ENCODE measurements at regions not wholly inside any gene's neighbourhood (a gene's known extent, or its start where the extent isn't known, plus 50 kb on each side); places are given as distances from the start of the nearest gene placed in this dataset.

DNA sequence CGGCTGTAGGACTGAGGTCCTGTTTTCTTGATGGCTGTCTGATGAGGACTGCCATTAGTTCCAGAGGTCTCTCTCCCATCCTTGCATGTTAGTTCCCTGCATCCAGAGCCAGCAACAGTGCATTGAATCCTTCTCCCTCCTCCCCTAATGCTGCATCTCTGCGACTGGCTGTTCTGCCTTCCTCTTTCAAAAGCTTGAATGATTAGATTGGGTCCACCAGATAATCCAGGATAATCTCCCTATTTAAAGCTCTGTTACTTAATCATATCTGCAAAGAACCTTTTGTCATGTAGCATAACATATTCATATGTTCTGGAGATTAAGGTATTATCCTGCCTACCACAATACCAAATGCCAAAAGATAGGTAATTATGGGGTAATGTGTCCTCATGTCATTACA, 377.5 kb downstream of the GPATCH2 start:
- Mint-ChIP-seq H3K4me3 (ENCODE audit: unreplicated experiment) (no peak overlapping the region), H3K27me3 (ENCODE audit: unreplicated experiment) (no peaks in the 10 kb centered on the region), H3K9me3 (ENCODE audit: unreplicated experiment) (no peaks in the 10 kb centered on the region), H3K36me3 (ENCODE audit: unreplicated experiment) (no peaks in the 10 kb centered on the region), H3K4me1 (ENCODE audit: low read depth, unreplicated experiment) (no peaks in the 10 kb centered on the region), H3K27ac (ENCODE audit: unreplicated experiment) (no peak overlapping the region)
- TF ChIP-seq, protein P1, sequence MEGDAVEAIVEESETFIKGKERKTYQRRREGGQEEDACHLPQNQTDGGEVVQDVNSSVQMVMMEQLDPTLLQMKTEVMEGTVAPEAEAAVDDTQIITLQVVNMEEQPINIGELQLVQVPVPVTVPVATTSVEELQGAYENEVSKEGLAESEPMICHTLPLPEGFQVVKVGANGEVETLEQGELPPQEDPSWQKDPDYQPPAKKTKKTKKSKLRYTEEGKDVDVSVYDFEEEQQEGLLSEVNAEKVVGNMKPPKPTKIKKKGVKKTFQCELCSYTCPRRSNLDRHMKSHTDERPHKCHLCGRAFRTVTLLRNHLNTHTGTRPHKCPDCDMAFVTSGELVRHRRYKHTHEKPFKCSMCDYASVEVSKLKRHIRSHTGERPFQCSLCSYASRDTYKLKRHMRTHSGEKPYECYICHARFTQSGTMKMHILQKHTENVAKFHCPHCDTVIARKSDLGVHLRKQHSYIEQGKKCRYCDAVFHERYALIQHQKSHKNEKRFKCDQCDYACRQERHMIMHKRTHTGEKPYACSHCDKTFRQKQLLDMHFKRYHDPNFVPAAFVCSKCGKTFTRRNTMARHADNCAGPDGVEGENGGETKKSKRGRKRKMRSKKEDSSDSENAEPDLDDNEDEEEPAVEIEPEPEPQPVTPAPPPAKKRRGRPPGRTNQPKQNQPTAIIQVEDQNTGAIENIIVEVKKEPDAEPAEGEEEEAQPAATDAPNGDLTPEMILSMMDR (IDR thresholded peaks at IDR 0.05; ENCODE audit: partially characterized antibody, unreplicated experiment) = no peak
- DNase-seq = no peak

DNA sequence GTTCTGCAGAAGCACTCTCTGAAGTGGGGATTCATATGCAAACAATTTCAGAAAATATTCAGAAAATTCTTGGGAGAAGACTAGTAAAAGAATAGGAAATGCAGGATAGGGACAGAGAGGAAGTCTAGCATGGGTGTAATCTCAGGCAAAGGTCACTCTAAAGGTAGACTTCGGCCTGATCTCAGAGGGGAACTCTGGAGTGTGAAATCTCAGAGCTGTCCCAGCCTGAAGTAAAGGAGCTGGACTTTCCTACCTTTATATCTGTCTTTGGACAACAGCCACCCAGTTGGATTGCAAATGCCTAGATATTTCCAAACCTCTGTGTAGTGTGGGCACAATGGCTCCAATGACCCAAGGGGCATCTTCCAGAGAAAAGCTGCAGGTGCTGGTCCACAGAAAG, 379.8 kb downstream of the GPATCH2 start:
- no peak overlapping the region for H3K4me3 Mint-ChIP-seq (ENCODE audit: unreplicated experiment)
- no peaks in the 10 kb centered on the region for H3K27me3 Mint-ChIP-seq (ENCODE audit: unreplicated experiment)
- TF ChIP-seq, protein P1 (IDR thresholded peaks at IDR 0.05; ENCODE audit: partially characterized antibody, unreplicated experiment) = no peak
- no peaks in the 10 kb centered on the region for H3K4me1 Mint-ChIP-seq (ENCODE audit: low read depth, unreplicated experiment)
- no peaks in the 10 kb centered on the region for H3K36me3 Mint-ChIP-seq (ENCODE audit: unreplicated experiment)
- H3K9me3 Mint-ChIP-seq (ENCODE audit: unreplicated experiment) = no peaks in the 10 kb centered on the region
- DNase-seq = no peak
- H3K27ac Mint-ChIP-seq (ENCODE audit: unreplicated experiment) = no peak overlapping the region

DNA sequence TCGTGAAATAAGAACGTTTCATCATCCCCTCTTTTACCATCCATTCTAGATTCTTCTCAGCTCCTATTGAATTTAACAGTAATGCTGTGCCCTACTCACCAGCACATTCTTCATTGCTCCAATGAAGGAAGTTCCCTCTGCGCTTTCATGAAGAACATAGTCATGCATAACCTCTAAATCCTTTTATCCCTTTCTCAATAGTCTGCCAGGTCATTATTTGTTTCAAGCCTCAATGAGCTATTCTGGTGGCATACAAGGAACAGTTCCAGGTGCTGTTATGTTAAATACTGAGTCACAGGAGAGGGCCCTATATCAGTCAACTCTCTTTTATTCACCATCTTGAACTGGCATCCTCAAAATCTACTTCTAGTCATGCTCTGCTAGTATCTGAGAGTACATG, 381.0 kb downstream of the GPATCH2 start:
- Mint-ChIP-seq H3K27me3 (ENCODE audit: unreplicated experiment) (no peaks in the 10 kb centered on the region), H3K4me3 (ENCODE audit: unreplicated experiment) (no peak overlapping the region), H3K27ac (ENCODE audit: unreplicated experiment) (no peak overlapping the region)

DNA sequence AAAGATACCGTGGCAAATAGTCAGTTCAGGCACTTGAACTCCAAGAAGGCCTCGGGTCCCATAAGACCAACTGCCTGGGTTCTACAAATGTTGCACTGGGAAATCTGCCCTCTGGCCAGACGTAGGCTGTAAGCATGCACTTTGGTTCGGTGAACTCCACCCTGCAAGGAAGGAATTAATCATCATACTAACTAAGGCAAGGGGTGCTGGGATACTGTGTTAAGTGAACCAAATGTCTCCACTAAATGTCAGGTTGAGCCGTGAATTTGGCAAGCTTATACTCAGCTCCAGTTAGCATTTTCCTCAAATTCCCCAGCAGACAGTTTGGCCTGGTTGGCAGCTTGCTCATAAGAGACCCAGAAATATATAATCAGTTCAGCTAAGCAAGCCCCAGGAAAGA, 385.9 kb downstream of the GPATCH2 start:
- no peak overlapping the region for H3K4me3 Mint-ChIP-seq (ENCODE audit: unreplicated experiment)

More for the DNA sequence above, 381.0 kb downstream of the GPATCH2 start:
- DNase-seq = no peak
- Mint-ChIP-seq H3K4me1 (ENCODE audit: low read depth, unreplicated experiment) (no peaks in the 10 kb centered on the region), H3K36me3 (ENCODE audit: unreplicated experiment) (no peaks in the 10 kb centered on the region), H3K9me3 (ENCODE audit: unreplicated experiment) (no peaks in the 10 kb centered on the region)
- TF ChIP-seq, protein P1 (IDR thresholded peaks at IDR 0.05; ENCODE audit: partially characterized antibody, unreplicated experiment) = no peak

DNA sequence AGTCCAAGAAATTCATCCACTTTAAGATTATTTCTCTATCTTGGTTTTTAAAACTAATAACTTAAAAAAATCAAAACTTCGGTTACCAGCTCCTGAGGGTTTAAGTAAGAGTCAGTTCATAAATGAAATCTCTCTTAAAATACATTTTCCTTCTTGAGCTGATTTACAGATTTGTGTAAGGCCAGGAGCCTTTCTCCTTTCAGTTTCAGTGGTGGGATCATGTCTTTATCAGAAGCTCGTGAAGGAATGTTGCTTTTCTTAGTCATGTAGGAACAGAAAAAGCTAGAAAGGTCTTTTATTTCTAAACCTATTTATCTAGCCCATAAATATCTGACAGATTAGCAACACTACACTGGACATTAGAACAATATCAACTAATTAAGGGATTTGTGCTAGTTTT, 390.2 kb downstream of the GPATCH2 start:
- TF ChIP-seq, protein P1 (IDR thresholded peaks at IDR 0.05; ENCODE audit: partially characterized antibody, unreplicated experiment) = no peak
- no peak overlapping the region for H3K4me3 Mint-ChIP-seq (ENCODE audit: unreplicated experiment)
- H3K27ac Mint-ChIP-seq (ENCODE audit: unreplicated experiment) = no peak overlapping the region
- no peak for DNase-seq
- no peaks in the 10 kb centered on the region for H3K27me3 Mint-ChIP-seq (ENCODE audit: unreplicated experiment)
- peaks cover 5% of the 10 kb centered on the region for H3K4me1 Mint-ChIP-seq (ENCODE audit: low read depth, unreplicated experiment)
- H3K36me3 Mint-ChIP-seq (ENCODE audit: unreplicated experiment) = no peaks in the 10 kb centered on the region
- no peaks in the 10 kb centered on the region for H3K9me3 Mint-ChIP-seq (ENCODE audit: unreplicated experiment)

More for the DNA sequence above, 385.9 kb downstream of the GPATCH2 start:
- Mint-ChIP-seq H3K36me3 (ENCODE audit: unreplicated experiment) (no peaks in the 10 kb centered on the region), H3K27me3 (ENCODE audit: unreplicated experiment) (no peaks in the 10 kb centered on the region), H3K4me1 (ENCODE audit: low read depth, unreplicated experiment) (peaks cover 1% of the 10 kb centered on the region), H3K9me3 (ENCODE audit: unreplicated experiment) (no peaks in the 10 kb centered on the region), H3K27ac (ENCODE audit: unreplicated experiment) (no peak overlapping the region)
- DNase-seq = no peak
- TF ChIP-seq, protein P1 (IDR thresholded peaks at IDR 0.05; ENCODE audit: partially characterized antibody, unreplicated experiment) = no peak

Measured in glutamatergic neuron (in vitro differentiated cells).